Nephron progenitor cell (in vitro differentiated cells): ENCODE measurements at regions not wholly inside any gene's neighbourhood (a gene's known extent, or its start where the extent isn't known, plus 50 kb on each side); places are given as distances from the start of the nearest gene placed in this dataset.

Source experiments
- DNase-seq: peaks from one replicate; pipeline ENCODE4 v3.0.0; 2021
- H3K27ac Mint-ChIP-seq: 2 replicates; pipeline ENCODE4 v1.8.0; 2021; ENCODE audit warnings: mild to moderate bottlenecking, moderate library complexity, mixed read lengths
- H3K27me3 Mint-ChIP-seq: 2 replicates; pipeline ENCODE4 v1.8.0; 2021; ENCODE audit warnings: mild to moderate bottlenecking, low read depth, mixed read lengths; ENCODE audit not compliant: poor library complexity
- H3K36me3 Mint-ChIP-seq: 2 replicates; pipeline ENCODE4 v1.8.0; 2021; ENCODE audit warnings: low read depth, mixed read lengths
- H3K4me1 Mint-ChIP-seq: 2 replicates; pipeline ENCODE4 v1.8.0; 2021; ENCODE audit warnings: mixed read lengths
- H3K4me3 Mint-ChIP-seq: 2 replicates; pipeline ENCODE4 v1.8.0; 2021; ENCODE audit warnings: mild to moderate bottlenecking, moderate library complexity, mixed read lengths
- H3K9me3 Mint-ChIP-seq: 2 replicates; pipeline ENCODE4 v1.8.0; 2021; ENCODE audit warnings: mild to moderate bottlenecking, moderate library complexity, mixed read lengths
- CTCF ChIP-seq: fragments of 200-600 bp; sonication (generic); IDR thresholded peaks from 2 replicates; pipeline ENCODE4 v1.5.0; 2021; ENCODE audit warnings: antibody characterized with exemption

GRCh38 chr16:62254847-62255246 lies 218.6 kb upstream of the CDH8 start:
- H3K36me3 Mint-ChIP-seq: no peaks in the 10 kb centered on the region
- TF ChIP-seq CTCF: no peak
- no peak overlapping the region for H3K27ac Mint-ChIP-seq
- no peak for DNase-seq
- H3K4me1 Mint-ChIP-seq: peaks cover 28% of the 10 kb centered on the region
- no peaks in the 10 kb centered on the region for H3K27me3 Mint-ChIP-seq
- no peak overlapping the region for H3K4me3 Mint-ChIP-seq
- H3K9me3 Mint-ChIP-seq: no peaks in the 10 kb centered on the region

- DNase-seq: no peak
- Mint-ChIP-seq H3K9me3 (no peaks in the 10 kb centered on the region), H3K4me3 (peak overlapping the region; percentile 4), H3K27me3 (no peaks in the 10 kb centered on the region), H3K4me1 (peaks cover 28% of the 10 kb centered on the region), H3K36me3 (no peaks in the 10 kb centered on the region), H3K27ac (no peak overlapping the region)
- no peak for TF ChIP-seq CTCF
Measured at GRCh38 chr16:62254372-62254771, 218.1 kb upstream of the CDH8 start.

- DNase-seq: no peak
- no peaks in the 10 kb centered on the region for H3K9me3 Mint-ChIP-seq
- H3K36me3 Mint-ChIP-seq: no peaks in the 10 kb centered on the region
- peaks cover 28% of the 10 kb centered on the region for H3K4me1 Mint-ChIP-seq
- H3K27ac Mint-ChIP-seq: no peak overlapping the region
- peaks cover 3% of the 10 kb centered on the region for H3K27me3 Mint-ChIP-seq
- no peak for TF ChIP-seq CTCF
- peak overlapping the region; percentile 4 for H3K4me3 Mint-ChIP-seq
Measured at GRCh38 chr16:62253966-62254365, 217.7 kb upstream of the CDH8 start.

- TF ChIP-seq CTCF: no peak
- no peak for DNase-seq
- no peak overlapping the region for H3K27ac Mint-ChIP-seq
- no peaks in the 10 kb centered on the region for H3K9me3 Mint-ChIP-seq
- no peaks in the 10 kb centered on the region for H3K36me3 Mint-ChIP-seq
- peaks cover 3% of the 10 kb centered on the region for H3K27me3 Mint-ChIP-seq
- H3K4me3 Mint-ChIP-seq: no peak overlapping the region
- H3K4me1 Mint-ChIP-seq: peaks cover 13% of the 10 kb centered on the region
Measured at GRCh38 chr16:62249069-62249468, 212.8 kb upstream of the CDH8 start.

GRCh38 chr16:62240722-62241121 lies 204.5 kb upstream of the CDH8 start:
- Mint-ChIP-seq H3K4me3 (no peak overlapping the region), H3K27me3 (no peaks in the 10 kb centered on the region), H3K4me1 (peaks cover 5% of the 10 kb centered on the region), H3K9me3 (peaks cover 5% of the 10 kb centered on the region), H3K27ac (no peak overlapping the region), H3K36me3 (no peaks in the 10 kb centered on the region)
- no peak for TF ChIP-seq CTCF
- no peak for DNase-seq

- H3K4me3 Mint-ChIP-seq: no peak overlapping the region
- DNase-seq: peak; percentile 53
- H3K36me3 Mint-ChIP-seq: no peaks in the 10 kb centered on the region
- no peaks in the 10 kb centered on the region for H3K4me1 Mint-ChIP-seq
- H3K27ac Mint-ChIP-seq: no peak overlapping the region
- H3K9me3 Mint-ChIP-seq: no peaks in the 10 kb centered on the region
- H3K27me3 Mint-ChIP-seq: peaks cover 6% of the 10 kb centered on the region
- TF ChIP-seq CTCF: peak; percentile 41
Measured at GRCh38 chr16:62225675-62226074, 189.4 kb upstream of the CDH8 start.
